Smooth muscle cell (in vitro differentiated cells): ENCODE measurements at regions not wholly inside any gene's neighbourhood (a gene's known extent, or its start where the extent isn't known, plus 50 kb on each side); places are given as distances from the start of the nearest gene placed in this dataset.

Source experiments
- DNase-seq: peaks from one replicate; lab custom pipeline; 2025; ENCODE audit not compliant: unreplicated experiment; lab: John Stamatoyannopoulos, UW
- H2AFZ ChIP-seq: fragments of 200-600 bp; sonication (generic); 2 replicates; pipeline ENCODE4 v1.6.0; 2016; ENCODE audit warnings: antibody characterized with exemption, low read depth, mild to moderate bottlenecking
- H3F3A ChIP-seq: fragments of 200-600 bp; sonication (generic); 2 replicates; pipeline ENCODE4 v1.6.0; 2017; ENCODE audit warnings: antibody characterized with exemption, low read depth
- H3K27ac ChIP-seq: fragments of 200-600 bp; sonication (generic); 2 replicates; pipeline ENCODE4 v1.5.1; 2016; ENCODE audit warnings: low read depth, mild to moderate bottlenecking
- H3K27me3 ChIP-seq: fragments of 200-600 bp; sonication (generic); 2 replicates; pipeline ENCODE4 v1.6.1; 2016; ENCODE audit warnings: low read depth, mild to moderate bottlenecking
- H3K36me3 ChIP-seq: fragments of 200-600 bp; sonication (generic); 2 replicates; pipeline ENCODE4 v1.5.1; 2016; ENCODE audit warnings: low read depth
- H3K4me1 ChIP-seq: fragments of 200-600 bp; sonication (generic); 2 replicates; pipeline ENCODE4 v1.5.1; 2016; ENCODE audit warnings: low read depth
- H3K4me2 ChIP-seq: fragments of 200-600 bp; sonication (generic); 2 replicates; pipeline ENCODE4 v1.6.0; 2016; ENCODE audit warnings: mild to moderate bottlenecking
- H3K4me3 ChIP-seq: fragments of 200-600 bp; sonication (generic); 2 replicates; pipeline ENCODE4 v1.5.1; 2016; ENCODE audit warnings: mild to moderate bottlenecking
- H3K79me2 ChIP-seq: fragments of 200-600 bp; sonication (generic); 2 replicates; pipeline ENCODE4 v1.6.0; 2016; ENCODE audit warnings: low read depth, mild to moderate bottlenecking
- H3K9ac ChIP-seq: fragments of 200-600 bp; sonication (generic); 2 replicates; pipeline ENCODE4 v1.6.0; 2016; ENCODE audit warnings: low read depth
- H3K9me3 ChIP-seq: fragments of 200-600 bp; sonication (generic); replicated peaks from 2 replicates; pipeline ENCODE4 v1.5.1; 2016; ENCODE audit warnings: low read depth
- H4K20me1 ChIP-seq: fragments of 200-600 bp; sonication (generic); 2 replicates; pipeline ENCODE4 v1.6.0; 2016; ENCODE audit warnings: low read depth
- WGBS: methylation state at CpG from one replicate; pipeline ENCODE4 v1.1.7; 2016; ENCODE audit warnings: low lambda C conversion rate; 5-methylcytosine and 5-hydroxymethylcytosine counted together
- TF ChIP-seq, protein P1 (sequence below): fragments of 200-600 bp; sonication (generic); IDR thresholded peaks from 2 replicates; pipeline ENCODE4 v1.5.1; 2017; ENCODE audit warnings: borderline replicate concordance, mild to moderate bottlenecking, antibody characterized with exemption; ENCODE audit not compliant: insufficient read depth, poor library complexity, severe bottlenecking

DNA sequence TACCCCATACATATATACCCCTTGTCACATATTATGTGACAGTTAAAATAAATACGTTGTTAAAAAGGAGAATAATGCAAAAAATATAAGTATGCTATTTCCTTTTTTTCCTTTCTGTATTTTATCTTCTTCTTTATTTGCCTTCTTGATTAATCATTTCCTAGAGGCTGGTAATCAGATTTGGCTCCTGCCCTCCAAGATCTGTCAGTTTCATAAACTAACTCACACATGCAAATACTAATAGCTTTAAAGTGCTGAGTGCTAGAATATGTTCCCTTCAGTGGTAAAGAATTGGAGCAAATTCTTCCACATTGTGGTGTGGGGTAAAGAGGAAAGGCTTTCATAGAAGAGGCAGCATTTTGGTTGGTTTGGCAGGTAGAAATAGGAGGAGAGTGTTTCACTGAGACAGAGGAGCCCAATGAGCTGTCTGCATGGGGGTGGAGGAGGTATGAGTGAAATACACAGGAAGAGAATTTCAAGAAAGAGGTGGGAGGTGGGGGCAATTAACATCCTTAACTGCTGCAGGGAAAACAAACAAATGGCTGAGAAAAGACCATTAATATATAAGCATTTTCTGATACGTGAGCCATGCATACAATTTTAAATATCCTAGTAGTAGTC lies 523.9 kb downstream of the BMP2 start:
- H3K27me3 ChIP-seq = peaks cover 17% of the 10 kb centered on the region
- H3F3A ChIP-seq = no peaks in the 10 kb centered on the region
- no peak overlapping the region for H3K4me2 ChIP-seq
- no peaks in the 10 kb centered on the region for H3K36me3 ChIP-seq
- H3K4me3 ChIP-seq = no peak overlapping the region
- 69% methylated on average over 2 of the region's 2 CpGs for WGBS
- no peak for DNase-seq
- no peaks in the 10 kb centered on the region for H3K4me1 ChIP-seq
- no peaks in the 10 kb centered on the region for H3K79me2 ChIP-seq
- H2AFZ ChIP-seq = no peak overlapping the region
- TF ChIP-seq, protein P1, sequence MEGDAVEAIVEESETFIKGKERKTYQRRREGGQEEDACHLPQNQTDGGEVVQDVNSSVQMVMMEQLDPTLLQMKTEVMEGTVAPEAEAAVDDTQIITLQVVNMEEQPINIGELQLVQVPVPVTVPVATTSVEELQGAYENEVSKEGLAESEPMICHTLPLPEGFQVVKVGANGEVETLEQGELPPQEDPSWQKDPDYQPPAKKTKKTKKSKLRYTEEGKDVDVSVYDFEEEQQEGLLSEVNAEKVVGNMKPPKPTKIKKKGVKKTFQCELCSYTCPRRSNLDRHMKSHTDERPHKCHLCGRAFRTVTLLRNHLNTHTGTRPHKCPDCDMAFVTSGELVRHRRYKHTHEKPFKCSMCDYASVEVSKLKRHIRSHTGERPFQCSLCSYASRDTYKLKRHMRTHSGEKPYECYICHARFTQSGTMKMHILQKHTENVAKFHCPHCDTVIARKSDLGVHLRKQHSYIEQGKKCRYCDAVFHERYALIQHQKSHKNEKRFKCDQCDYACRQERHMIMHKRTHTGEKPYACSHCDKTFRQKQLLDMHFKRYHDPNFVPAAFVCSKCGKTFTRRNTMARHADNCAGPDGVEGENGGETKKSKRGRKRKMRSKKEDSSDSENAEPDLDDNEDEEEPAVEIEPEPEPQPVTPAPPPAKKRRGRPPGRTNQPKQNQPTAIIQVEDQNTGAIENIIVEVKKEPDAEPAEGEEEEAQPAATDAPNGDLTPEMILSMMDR = no peak
- H3K9me3 ChIP-seq = no peaks in the 10 kb centered on the region
- H3K27ac ChIP-seq = no peak overlapping the region
- H4K20me1 ChIP-seq = no peaks in the 10 kb centered on the region
- no peak overlapping the region for H3K9ac ChIP-seq

DNA sequence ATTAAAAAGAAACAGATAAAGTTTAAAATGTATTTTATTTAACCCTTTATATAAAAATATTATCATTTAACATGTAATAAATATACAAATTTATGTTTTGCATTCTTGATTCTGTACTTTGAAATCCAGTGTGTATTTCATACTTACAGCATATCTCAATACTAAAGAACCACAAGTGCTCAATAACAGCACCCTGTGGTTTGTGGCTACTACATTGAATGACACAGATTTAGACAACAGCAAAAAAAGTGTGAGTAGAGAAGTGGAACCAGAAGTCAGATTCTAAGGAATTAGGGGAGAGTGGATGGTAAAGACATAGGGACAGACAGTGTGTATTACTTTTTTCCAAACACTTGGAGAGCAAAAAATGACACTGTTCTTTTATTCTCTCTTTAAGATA lies 524.5 kb downstream of the BMP2 start:
- Histone ChIP-seq H4K20me1 (no peaks in the 10 kb centered on the region), H3K27me3 (peaks cover 17% of the 10 kb centered on the region), H3K9ac (no peak overlapping the region), H3K79me2 (no peaks in the 10 kb centered on the region), H3K27ac (no peak overlapping the region), H3K36me3 (no peaks in the 10 kb centered on the region), H3F3A (no peaks in the 10 kb centered on the region), H3K4me1 (no peaks in the 10 kb centered on the region), H3K4me3 (no peak overlapping the region), H3K4me2 (no peak overlapping the region), H3K9me3 (no peaks in the 10 kb centered on the region), H2AFZ (no peak overlapping the region)
- TF ChIP-seq, protein P1 = no peak
- DNase-seq = no peak

DNA sequence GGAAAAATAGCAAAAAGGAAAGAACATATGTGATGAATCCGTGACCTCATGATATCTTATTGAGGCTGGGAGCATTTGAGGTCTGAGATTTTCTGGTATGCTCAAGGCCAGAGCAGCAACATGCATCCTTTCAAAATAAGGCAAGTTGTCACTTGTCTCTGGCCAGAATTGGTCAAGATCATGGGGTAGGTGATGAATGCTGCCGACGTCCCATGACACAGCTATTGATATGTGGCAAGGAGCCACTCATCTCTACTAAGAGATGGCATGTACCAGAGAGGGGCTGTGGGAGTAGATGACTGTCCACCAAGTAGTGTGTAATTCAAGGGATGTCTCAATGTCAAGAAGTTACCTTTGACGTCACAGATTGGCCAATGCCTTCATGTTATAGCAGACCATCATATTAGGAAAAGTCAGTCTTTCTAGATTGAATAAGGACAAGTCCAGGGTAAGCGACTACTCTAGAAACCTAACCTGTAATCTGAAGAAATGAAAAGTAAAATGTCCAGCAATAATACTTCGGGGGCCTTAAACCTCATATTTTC lies 527.4 kb downstream of the BMP2 start:
- no peaks in the 10 kb centered on the region for H3K9me3 ChIP-seq
- TF ChIP-seq, protein P1 = no peak
- H3K4me3 ChIP-seq = no peak overlapping the region
- WGBS = 87% methylated on average over 6 of the region's 6 CpGs
- no peak for DNase-seq
- peaks cover 6% of the 10 kb centered on the region for H3K27me3 ChIP-seq
- H3F3A ChIP-seq = no peaks in the 10 kb centered on the region
- no peaks in the 10 kb centered on the region for H3K79me2 ChIP-seq
- H3K9ac ChIP-seq = no peak overlapping the region
- H3K4me2 ChIP-seq = no peak overlapping the region
- no peaks in the 10 kb centered on the region for H3K4me1 ChIP-seq
- H4K20me1 ChIP-seq = no peaks in the 10 kb centered on the region
- H2AFZ ChIP-seq = no peak overlapping the region
- no peaks in the 10 kb centered on the region for H3K36me3 ChIP-seq
- H3K27ac ChIP-seq = no peak overlapping the region

DNA sequence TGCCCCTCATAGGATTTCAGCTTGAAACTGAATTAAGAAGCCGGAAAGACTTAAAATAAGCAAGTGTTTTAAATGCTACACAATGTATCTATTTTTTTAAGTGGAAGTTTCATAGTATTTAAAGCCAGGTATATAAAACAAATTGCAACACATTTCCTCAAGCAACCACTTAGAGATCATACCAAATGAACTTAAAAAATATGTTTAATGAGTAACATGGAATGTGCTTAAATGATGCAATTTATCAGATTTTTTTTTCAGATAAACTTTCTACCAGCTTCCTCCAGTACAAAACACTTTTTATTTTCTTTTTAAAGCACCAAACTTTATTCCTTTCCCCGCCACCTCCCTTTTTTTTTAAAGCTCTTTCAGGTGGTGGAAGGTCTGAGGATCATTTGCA lies 534.3 kb downstream of the BMP2 start:
- Histone ChIP-seq H2AFZ (no peak overlapping the region), H3K36me3 (no peaks in the 10 kb centered on the region), H3K4me3 (no peak overlapping the region), H3K4me1 (no peaks in the 10 kb centered on the region), H4K20me1 (no peaks in the 10 kb centered on the region), H3K27me3 (peaks cover 6% of the 10 kb centered on the region), H3K4me2 (no peak overlapping the region), H3K9me3 (no peaks in the 10 kb centered on the region), H3K9ac (no peak overlapping the region), H3K79me2 (no peaks in the 10 kb centered on the region), H3K27ac (no peak overlapping the region), H3F3A (no peaks in the 10 kb centered on the region)
- 91% methylated on average over 2 of the region's 2 CpGs for WGBS
- no peak for DNase-seq
- TF ChIP-seq, protein P1 = no peak
